ENCODE measurements at regions not wholly inside any gene's neighbourhood (a gene's known extent, or its start where the extent isn't known, plus 50 kb on each side); places are given as distances from the start of the nearest gene placed in this dataset.

DNA sequence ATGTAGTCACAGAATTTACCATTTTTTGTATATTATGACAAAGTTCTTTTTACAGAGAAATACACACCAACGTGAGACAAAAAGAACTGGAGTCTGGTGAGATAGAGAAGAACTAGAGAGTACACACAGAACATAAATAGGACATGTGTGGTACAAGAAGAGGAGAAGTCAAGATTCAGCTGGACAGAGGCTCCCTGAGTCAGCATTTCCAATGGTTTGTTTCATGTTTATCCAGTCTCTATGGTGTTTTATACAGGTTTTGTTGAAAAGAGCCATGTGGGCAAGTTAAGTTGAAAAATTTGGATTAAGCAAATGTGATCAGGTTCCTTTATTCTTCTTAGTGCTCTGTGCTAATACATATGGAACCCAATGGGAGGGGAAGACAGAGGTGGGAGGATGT is 105.5 kb upstream of the AKR1E2 start:
- Histone ChIP-seq H3K9me3 (ENCODE audit: control insufficient read depth in 2 of 3, low read length in 3 of 3) (no peaks in the 10 kb centered on the region), H3K27ac (ENCODE audit: low read depth, low read length) (no peak overlapping the region), H3K4me1 (ENCODE audit: control insufficient read depth in 2 of 2, insufficient read depth in 2 of 2, low read length in 2 of 2) (no peaks in the 10 kb centered on the region), H3K4me3 (ENCODE audit: low read length) (no peak overlapping the region), H3K27me3 (ENCODE audit: control insufficient read depth in 2 of 2, insufficient read depth in 2 of 2, low read length in 2 of 2) (no peaks in the 10 kb centered on the region), H3K36me3 (ENCODE audit: control insufficient read depth in 2 of 3, insufficient read depth in 3 of 3, low read length in 3 of 3) (no peaks in the 10 kb centered on the region)
- no peaks in the 10 kb centered on the region for H3K9me3 Mint-ChIP-seq
- DNase-seq = no peak
- intact Hi-C loops (cut with micrococcal nuclease) = no loop called here
- POLR2A ChIA-PET = no interaction called here
- H3K4me3 Mint-ChIP-seq = no peak overlapping the region
- peaks cover 14 to 30% (median 22%) of the 10 kb centered on the region in 5 donors for H3K27me3 Mint-ChIP-seq
- no peaks in the 10 kb centered on the region for H3K4me1 Mint-ChIP-seq
- ATAC-seq = no peak
- no peak overlapping the region for H3K27ac Mint-ChIP-seq
- no peaks in the 10 kb centered on the region for H3K36me3 Mint-ChIP-seq
- CTCF ChIA-PET = no interaction called here

DNA sequence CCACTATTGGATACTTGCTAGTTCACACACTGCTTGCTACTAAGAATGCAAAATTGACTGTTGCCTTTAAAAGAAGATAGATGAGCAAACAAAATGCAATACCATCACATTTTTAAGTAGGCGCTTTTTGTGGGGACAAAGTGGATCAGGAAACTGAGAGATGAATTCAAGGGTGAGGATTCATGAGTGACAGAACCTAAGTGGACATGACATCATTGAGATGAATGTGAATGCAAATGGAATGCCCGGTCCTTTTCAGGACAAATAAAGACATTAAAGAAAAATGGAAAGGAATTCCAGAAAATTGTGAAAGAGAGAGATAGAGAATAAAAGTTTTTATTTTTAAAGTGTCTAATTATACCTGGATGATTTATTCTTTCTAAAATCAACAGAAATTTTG is 106.3 kb upstream of the AKR1E2 start:
- DNase-seq (no peak), ATAC-seq (no peak)
- intact Hi-C loops (cut with micrococcal nuclease) = no loop called here
- Histone ChIP-seq H3K9me3 (ENCODE audit: control insufficient read depth in 2 of 3, low read length in 3 of 3) (no peaks in the 10 kb centered on the region), H3K27me3 (ENCODE audit: control insufficient read depth in 2 of 2, insufficient read depth in 2 of 2, low read length in 2 of 2) (no peaks in the 10 kb centered on the region), H3K36me3 (ENCODE audit: control insufficient read depth in 2 of 3, insufficient read depth in 3 of 3, low read length in 3 of 3) (no peaks in the 10 kb centered on the region), H3K4me1 (ENCODE audit: control insufficient read depth in 2 of 2, insufficient read depth in 2 of 2, low read length in 2 of 2) (no peaks in the 10 kb centered on the region), H3K4me3 (ENCODE audit: low read length) (no peak overlapping the region), H3K27ac (ENCODE audit: low read depth, low read length) (no peak overlapping the region)
- Mint-ChIP-seq H3K4me1 (no peaks in the 10 kb centered on the region), H3K9me3 (no peaks in the 10 kb centered on the region), H3K27ac (no peak overlapping the region), H3K27me3 (peaks cover 21 to 30% (median 22%) of the 10 kb centered on the region in 5 donors), H3K4me3 (no peak overlapping the region), H3K36me3 (no peaks in the 10 kb centered on the region)
- POLR2A ChIA-PET = no interaction called here
- CTCF ChIA-PET = no interaction called here

DNA sequence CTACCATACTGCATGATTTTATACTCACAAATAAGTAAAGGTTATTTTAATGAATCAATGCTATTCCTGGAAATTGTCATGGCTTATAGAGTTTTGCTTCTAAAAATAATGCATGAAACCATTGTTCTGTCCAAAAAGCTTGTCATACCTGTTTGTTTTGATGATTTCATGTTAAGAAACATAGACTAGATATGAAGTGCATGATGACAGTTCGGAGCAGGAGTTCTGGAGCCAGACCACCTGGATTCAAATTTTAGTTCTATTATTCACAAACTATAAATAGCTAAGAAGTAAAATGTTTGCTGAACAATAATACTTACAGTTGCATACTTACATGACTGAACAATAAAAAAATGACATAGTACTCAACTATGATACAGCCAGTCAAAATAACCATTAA is 107.0 kb upstream of the AKR1E2 start:
- Histone ChIP-seq H3K4me1 (ENCODE audit: control insufficient read depth in 2 of 2, insufficient read depth in 2 of 2, low read length in 2 of 2) (no peaks in the 10 kb centered on the region), H3K27me3 (ENCODE audit: control insufficient read depth in 2 of 2, insufficient read depth in 2 of 2, low read length in 2 of 2) (no peaks in the 10 kb centered on the region), H3K27ac (ENCODE audit: low read depth, low read length) (no peak overlapping the region), H3K36me3 (ENCODE audit: control insufficient read depth in 2 of 3, insufficient read depth in 3 of 3, low read length in 3 of 3) (no peaks in the 10 kb centered on the region), H3K9me3 (ENCODE audit: control insufficient read depth in 2 of 3, low read length in 3 of 3) (no peaks in the 10 kb centered on the region), H3K4me3 (ENCODE audit: low read length) (no peak overlapping the region)
- Mint-ChIP-seq H3K9me3 (no peaks in the 10 kb centered on the region), H3K4me1 (no peaks in the 10 kb centered on the region), H3K4me3 (no peak overlapping the region), H3K36me3 (no peaks in the 10 kb centered on the region), H3K27ac (no peak overlapping the region), H3K27me3 (peaks cover 21 to 30% (median 22%) of the 10 kb centered on the region in 5 donors)
- ATAC-seq (no peak), DNase-seq (no peak)
- POLR2A ChIA-PET = no interaction called here
- CTCF ChIA-PET = no interaction called here
- intact Hi-C loops (cut with micrococcal nuclease) = no loop called here

DNA sequence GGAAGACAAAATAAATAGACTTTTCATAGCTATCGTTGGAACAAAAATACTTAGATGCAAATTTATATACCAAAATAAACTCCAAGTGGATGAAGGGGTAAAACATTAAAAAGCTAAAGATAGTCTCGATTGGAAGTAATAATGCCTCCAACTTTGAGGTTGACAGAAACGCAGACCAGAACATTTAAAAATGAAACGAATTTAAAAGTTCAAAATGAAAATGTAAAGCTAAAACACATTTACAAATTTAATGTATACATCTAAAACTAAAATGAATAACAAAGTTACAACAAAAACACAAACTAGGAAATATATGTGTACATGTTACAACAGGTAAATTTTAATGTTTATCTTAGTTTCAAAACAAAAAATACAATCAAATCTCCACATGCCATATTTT is 107.5 kb upstream of the AKR1E2 start:
- H3K36me3 ChIP-seq (ENCODE audit: control insufficient read depth in 2 of 3, insufficient read depth in 3 of 3, low read length in 3 of 3) = no peaks in the 10 kb centered on the region
- no peak for ATAC-seq
- CTCF ChIA-PET = no interaction called here

DNA sequence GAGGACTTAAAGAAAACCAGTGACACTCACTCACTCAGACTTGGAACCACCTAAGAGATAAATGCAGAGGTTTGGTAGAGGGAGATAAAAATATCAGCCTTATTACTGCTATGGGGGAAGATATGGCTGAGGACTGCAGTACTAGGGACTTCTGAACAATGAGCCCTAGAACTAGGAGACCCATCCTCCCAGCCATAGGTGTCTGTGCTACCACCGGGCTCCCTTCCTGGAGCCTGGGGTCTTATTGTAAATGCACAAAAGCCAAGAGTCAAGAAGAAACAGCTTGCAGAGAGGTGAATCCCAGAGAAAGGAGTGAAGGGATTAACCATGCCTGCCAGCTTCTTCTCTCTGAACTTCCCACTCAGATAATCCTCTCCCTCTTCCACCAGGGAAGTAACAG is 108.3 kb upstream of the AKR1E2 start:
- H3K9me3 ChIP-seq (ENCODE audit: control insufficient read depth in 2 of 3, low read length in 3 of 3) = no peaks in the 10 kb centered on the region
- H3K4me1 ChIP-seq (ENCODE audit: control insufficient read depth in 2 of 2, insufficient read depth in 2 of 2, low read length in 2 of 2) = no peaks in the 10 kb centered on the region
- H3K4me3 ChIP-seq (ENCODE audit: low read length) = no peak overlapping the region
- H3K27ac ChIP-seq (ENCODE audit: low read depth, low read length) = no peak overlapping the region
- DNase-seq (no peak), ATAC-seq (no peak)
- no peaks in the 10 kb centered on the region for H3K27me3 ChIP-seq (ENCODE audit: control insufficient read depth in 2 of 2, insufficient read depth in 2 of 2, low read length in 2 of 2)
- Mint-ChIP-seq H3K36me3 (no peaks in the 10 kb centered on the region), H3K4me1 (no peaks in the 10 kb centered on the region), H3K27me3 (peaks cover 21 to 31% (median 22%) of the 10 kb centered on the region in 5 donors), H3K4me3 (no peak overlapping the region), H3K9me3 (no peaks in the 10 kb centered on the region), H3K27ac (no peak overlapping the region)
- ChIA-PET CTCF (no interaction called here), POLR2A (no interaction called here)
- intact Hi-C loops (cut with micrococcal nuclease) = no loop called here
- no peaks in the 10 kb centered on the region for H3K36me3 ChIP-seq (ENCODE audit: control insufficient read depth in 2 of 3, insufficient read depth in 3 of 3, low read length in 3 of 3)

More for the DNA sequence above, 107.5 kb upstream of the AKR1E2 start:
- Mint-ChIP-seq H3K36me3 (no peaks in the 10 kb centered on the region), H3K4me1 (no peaks in the 10 kb centered on the region), H3K9me3 (no peaks in the 10 kb centered on the region), H3K4me3 (no peak overlapping the region), H3K27me3 (peaks cover 21 to 30% (median 22%) of the 10 kb centered on the region in 5 donors), H3K27ac (no peak overlapping the region)
- intact Hi-C loops (cut with micrococcal nuclease) = no loop called here
- Histone ChIP-seq H3K4me1 (ENCODE audit: control insufficient read depth in 2 of 2, insufficient read depth in 2 of 2, low read length in 2 of 2) (no peaks in the 10 kb centered on the region), H3K27ac (ENCODE audit: low read depth, low read length) (no peak overlapping the region), H3K9me3 (ENCODE audit: control insufficient read depth in 2 of 3, low read length in 3 of 3) (no peaks in the 10 kb centered on the region), H3K4me3 (ENCODE audit: low read length) (no peak overlapping the region), H3K27me3 (ENCODE audit: control insufficient read depth in 2 of 2, insufficient read depth in 2 of 2, low read length in 2 of 2) (no peaks in the 10 kb centered on the region)
- DNase-seq = no peak
- POLR2A ChIA-PET = no interaction called here

DNA sequence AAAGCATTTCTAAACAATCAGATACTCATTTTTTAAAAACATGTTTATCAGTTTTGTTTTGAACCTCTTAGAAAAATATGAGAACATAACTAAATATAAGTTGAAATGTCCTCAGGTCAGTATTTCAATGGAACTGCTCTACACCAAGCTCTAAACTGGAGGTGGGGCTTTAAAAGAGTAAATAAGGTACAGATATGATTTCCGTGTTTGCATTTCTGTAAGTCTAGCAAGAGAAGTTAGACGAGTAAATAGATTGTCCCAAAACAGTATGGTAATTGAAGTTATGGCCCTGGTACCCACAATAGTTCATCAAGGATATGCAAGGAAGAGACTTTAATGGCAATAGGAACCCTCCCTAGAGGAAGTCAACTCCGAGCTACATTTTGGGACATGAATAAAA is 115.1 kb upstream of the AKR1E2 start:
- H3K4me3 Mint-ChIP-seq = no peak overlapping the region
- CTCF ChIA-PET = no interaction called here
- no peak for DNase-seq

DNA sequence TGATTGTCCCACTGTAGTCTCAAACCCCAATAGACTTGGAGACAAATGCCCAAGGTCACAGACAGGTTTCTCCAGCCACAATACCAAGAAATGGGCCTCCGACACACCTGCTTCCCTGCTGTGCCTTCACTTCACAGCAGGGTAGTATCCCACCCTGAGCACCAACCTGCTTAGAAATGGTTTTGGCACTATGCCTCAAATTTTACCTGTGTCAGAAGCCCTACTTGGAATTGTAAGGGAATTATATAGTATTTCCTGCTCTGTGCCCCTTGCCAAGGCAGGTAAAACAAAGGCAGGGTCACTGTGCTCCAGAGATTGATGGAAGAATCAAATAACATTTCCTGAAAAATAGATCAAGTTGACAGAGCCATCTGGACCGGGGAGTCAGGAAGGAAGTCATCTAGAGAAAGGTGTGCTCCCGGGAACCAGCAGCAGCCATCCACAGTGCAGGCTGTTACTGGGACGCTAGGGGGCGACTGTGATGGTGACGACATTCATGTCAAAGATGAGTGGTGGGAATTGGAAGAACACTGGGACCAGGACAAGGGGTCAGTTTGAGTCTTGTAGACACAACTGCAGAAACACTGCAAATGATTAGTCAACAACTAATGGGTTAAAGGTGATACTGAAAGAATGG is 117.8 kb upstream of the AKR1E2 start:
- Histone ChIP-seq H3K9me3 (ENCODE audit: control insufficient read depth in 2 of 3, low read length in 3 of 3) (no peaks in the 10 kb centered on the region), H3K27me3 (ENCODE audit: control insufficient read depth in 2 of 2, insufficient read depth in 2 of 2, low read length in 2 of 2) (no peaks in the 10 kb centered on the region), H3K36me3 (ENCODE audit: control insufficient read depth in 2 of 3, insufficient read depth in 3 of 3, low read length in 3 of 3) (no peaks in the 10 kb centered on the region), H3K27ac (ENCODE audit: low read depth, low read length) (no peak overlapping the region), H3K4me3 (ENCODE audit: low read length) (no peak overlapping the region), H3K4me1 (ENCODE audit: control insufficient read depth in 2 of 2, insufficient read depth in 2 of 2, low read length in 2 of 2) (no peaks in the 10 kb centered on the region)
- ATAC-seq (no peak), DNase-seq (no peak)
- peaks cover 9 to 43% (median 22%) of the 10 kb centered on the region in 5 donors for H3K27me3 Mint-ChIP-seq
- intact Hi-C loops (cut with micrococcal nuclease) = no loop called here
- ChIA-PET CTCF (no interaction called here), POLR2A (no interaction called here)
- no peaks in the 10 kb centered on the region for H3K36me3 Mint-ChIP-seq
- peaks cover 0 to 4% (median 0%) of the 10 kb centered on the region in 7 donors for H3K4me1 Mint-ChIP-seq
- H3K9me3 Mint-ChIP-seq = no peaks in the 10 kb centered on the region
- H3K27ac Mint-ChIP-seq = no peak overlapping the region
- H3K4me3 Mint-ChIP-seq = no peak overlapping the region

More for the DNA sequence above, 115.1 kb upstream of the AKR1E2 start:
- H3K9me3 Mint-ChIP-seq = no peaks in the 10 kb centered on the region
- ATAC-seq = no peak
- H3K27ac Mint-ChIP-seq = no peak overlapping the region
- H3K27me3 Mint-ChIP-seq = peaks cover 11 to 39% (median 19%) of the 10 kb centered on the region in 5 donors
- POLR2A ChIA-PET = no interaction called here
- no peaks in the 10 kb centered on the region for H3K36me3 ChIP-seq (ENCODE audit: control insufficient read depth in 2 of 3, insufficient read depth in 3 of 3, low read length in 3 of 3)
- H3K36me3 Mint-ChIP-seq = no peaks in the 10 kb centered on the region
- H3K27me3 ChIP-seq (ENCODE audit: control insufficient read depth in 2 of 2, insufficient read depth in 2 of 2, low read length in 2 of 2) = no peaks in the 10 kb centered on the region
- H3K9me3 ChIP-seq (ENCODE audit: control insufficient read depth in 2 of 3, low read length in 3 of 3) = no peaks in the 10 kb centered on the region
- H3K4me3 ChIP-seq (ENCODE audit: low read length) = no peak overlapping the region
- H3K27ac ChIP-seq (ENCODE audit: low read depth, low read length) = no peak overlapping the region
- no peaks in the 10 kb centered on the region for H3K4me1 Mint-ChIP-seq
- intact Hi-C loops (cut with micrococcal nuclease) = no loop called here
- no peaks in the 10 kb centered on the region for H3K4me1 ChIP-seq (ENCODE audit: control insufficient read depth in 2 of 2, insufficient read depth in 2 of 2, low read length in 2 of 2)

Data from naive thymus-derived CD4-positive, alpha-beta T cell (primary cell).